G401 (cell line): ENCODE measurements at regions not wholly inside any gene's neighbourhood (a gene's known extent, or its start where the extent isn't known, plus 50 kb on each side); places are given as distances from the start of the nearest gene placed in this dataset.

Source experiments
- DNase-seq: peaks from one replicate; pipeline ENCODE4 v3.0.0-alpha.2; 2015; ENCODE audit warnings: low spot score
- in situ Hi-C: cut with HindIII; loops from 2 replicates; pipeline ENCODE4 v1.10.0; 2016; ENCODE audit warnings: low sequenced_read_pairs, mixed read lengths

GRCh38 chr6:81216668-81217067 is 535.8 kb downstream of the TENT5A start:
- in situ Hi-C loops, result no loop called here

GRCh38 chr6:81215092-81215432 is 537.4 kb downstream of the TENT5A start:
- DNase-seq, result no peak
- in situ Hi-C loops, result no loop called here

More at GRCh38 chr6:81216668-81217067, 535.8 kb downstream of the TENT5A start:
- no peak for DNase-seq

GRCh38 chr6:81214414-81215091 is 537.9 kb downstream of the TENT5A start:
- no peak for DNase-seq
- in situ Hi-C loops, result no loop called here

DNA sequence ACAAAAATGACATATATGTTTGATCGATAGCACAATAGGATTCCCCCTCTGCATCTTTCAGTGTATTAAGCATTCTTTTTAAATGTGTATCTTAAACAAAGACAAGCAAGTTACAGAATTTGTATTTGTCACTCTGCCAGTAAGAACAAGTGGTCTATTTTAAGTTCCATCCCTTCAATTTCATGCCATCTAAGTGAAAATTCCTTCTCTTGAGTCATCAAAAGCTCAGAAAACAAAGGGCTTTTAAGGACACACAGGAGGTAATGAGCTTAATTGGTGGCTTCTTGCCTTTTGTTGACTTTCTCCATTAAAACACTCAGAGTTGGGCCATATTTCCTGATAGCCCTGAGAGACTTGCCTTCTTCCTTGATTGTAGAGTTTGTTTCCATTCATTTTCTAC is 547.8 kb downstream of the TENT5A start:
- DNase-seq, result no peak
- in situ Hi-C loops, result no loop called here

GRCh38 chr6:81194374-81194773 is 558.1 kb downstream of the TENT5A start:
- in situ Hi-C loops, result no loop called here
- no peak for DNase-seq

- in situ Hi-C loops, result no loop called here
- no peak for DNase-seq
Measured at GRCh38 chr6:81172056-81172740, 580.3 kb downstream of the TENT5A start.

- in situ Hi-C loops, result no loop called here
- no peak for DNase-seq
Measured at GRCh38 chr6:81169166-81169565, 583.3 kb downstream of the TENT5A start.

DNA sequence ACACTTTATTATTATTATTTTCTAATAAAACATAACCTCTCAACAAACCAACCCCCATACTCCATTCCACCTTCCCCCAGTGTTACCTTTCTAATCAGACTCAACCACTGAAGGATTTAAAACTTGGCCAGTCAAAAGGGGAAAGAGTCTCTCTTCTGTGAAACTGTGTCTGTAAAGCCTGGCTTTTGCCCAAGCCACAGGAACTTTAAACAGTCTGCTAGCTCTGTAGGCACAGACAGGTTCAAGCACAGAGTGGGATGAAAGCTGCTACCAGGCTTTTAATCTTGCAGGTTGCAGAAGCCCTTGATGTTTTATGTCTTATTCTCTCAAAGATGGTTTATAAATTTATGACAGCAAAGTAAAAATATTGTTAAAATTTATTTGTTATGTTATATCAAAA is 585.7 kb downstream of the TENT5A start:
- in situ Hi-C loops, result no loop called here
- no peak for DNase-seq

- no peak for DNase-seq
- in situ Hi-C loops, result no loop called here
Measured at GRCh38 chr6:81158956-81159355, 593.5 kb downstream of the TENT5A start.

GRCh38 chr6:81148751-81149150 is 603.7 kb downstream of the TENT5A start:
- no peak for DNase-seq
- in situ Hi-C loops, result no loop called here

- no peak for DNase-seq
- in situ Hi-C loops, result no loop called here
Measured at GRCh38 chr6:81145506-81145905, 607.0 kb downstream of the TENT5A start.

- DNase-seq, result no peak
- in situ Hi-C loops, result no loop called here
Measured at GRCh38 chr6:81144346-81144745, 608.1 kb downstream of the TENT5A start.

DNA sequence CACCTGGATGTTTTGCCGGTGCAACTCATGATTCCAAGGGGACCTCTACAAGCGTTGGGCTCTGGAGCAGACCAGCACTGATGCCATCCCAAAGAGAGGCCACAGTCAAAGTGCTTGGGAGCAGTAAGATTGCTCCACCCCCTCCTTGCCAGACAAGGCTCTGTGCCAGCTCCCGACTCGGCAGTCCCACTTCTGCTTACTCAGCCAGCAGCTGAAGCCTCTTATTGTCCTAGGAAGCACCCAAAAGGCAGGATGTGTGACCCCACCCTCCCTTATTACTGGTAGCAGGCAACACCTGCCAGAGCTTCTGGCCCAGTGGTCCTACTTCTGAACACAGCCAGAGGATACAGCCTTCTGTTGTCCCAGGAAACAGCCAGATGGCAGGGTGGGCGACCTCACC is 614.2 kb downstream of the TENT5A start:
- DNase-seq, result no peak

DNA sequence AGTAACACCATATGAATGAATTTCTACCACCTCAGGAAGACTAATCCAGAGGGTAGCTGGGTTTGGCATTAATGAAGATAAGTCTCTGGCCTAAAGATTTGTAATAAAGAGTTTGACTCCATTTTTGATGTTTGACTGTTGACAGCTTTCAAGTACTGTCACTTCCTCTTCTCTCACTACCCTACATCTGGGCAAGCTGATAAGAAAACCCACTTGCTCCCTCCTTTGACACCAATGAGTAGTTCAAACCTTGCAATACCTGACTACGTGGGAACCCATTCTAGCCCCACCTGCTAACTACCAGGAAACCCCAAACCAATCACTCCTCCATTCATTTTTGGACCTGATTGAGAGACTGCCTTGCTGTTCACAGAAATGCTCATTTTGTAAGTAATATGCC is 621.5 kb downstream of the TENT5A start:
- in situ Hi-C loops, result no loop called here
- no peak for DNase-seq

More for the DNA sequence above, 614.2 kb downstream of the TENT5A start:
- in situ Hi-C loops, result no loop called here

GRCh38 chr6:81130061-81130460 is 622.4 kb downstream of the TENT5A start:
- in situ Hi-C loops, result no loop called here
- no peak for DNase-seq

DNA sequence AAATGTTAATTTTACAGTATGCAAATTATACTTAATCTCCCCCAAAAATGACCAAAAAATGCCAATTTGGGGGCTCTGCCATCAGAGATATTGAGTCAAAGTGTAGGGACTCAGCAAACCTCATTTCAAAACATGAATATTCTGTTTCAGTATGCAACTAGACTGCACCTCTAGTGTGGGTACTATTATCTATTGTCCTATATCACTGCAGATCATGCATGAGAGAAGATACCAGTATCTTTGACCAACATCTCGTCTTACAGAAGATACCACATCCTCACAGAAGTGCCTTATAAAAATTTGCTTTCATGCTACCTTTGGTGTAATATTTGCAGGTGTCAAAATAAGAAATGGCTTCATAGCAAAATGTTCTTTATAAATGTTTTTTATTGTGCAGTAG is 623.8 kb downstream of the TENT5A start:
- in situ Hi-C loops, result no loop called here
- DNase-seq, result no peak

DNA sequence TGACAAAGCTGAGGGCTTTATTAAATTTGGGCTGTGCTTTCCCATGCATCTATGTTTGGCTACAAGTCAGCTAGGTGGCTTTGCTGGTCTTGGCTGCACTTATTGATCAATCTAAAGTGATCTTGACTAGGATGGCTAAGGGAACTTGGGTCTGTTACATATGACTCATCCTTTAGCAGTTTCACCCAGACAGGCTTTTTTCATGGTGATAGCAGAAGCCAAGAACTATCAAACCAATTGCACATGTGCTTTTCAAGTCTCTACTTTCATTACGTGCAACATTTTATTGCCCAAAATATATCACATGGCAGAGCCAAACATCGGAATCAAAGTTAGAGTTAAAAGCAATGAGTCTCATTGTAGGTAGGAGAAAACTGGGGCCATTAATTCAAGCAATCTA is 626.3 kb downstream of the TENT5A start:
- in situ Hi-C loops, result no loop called here
- no peak for DNase-seq

GRCh38 chr6:81120280-81120679 is 632.2 kb downstream of the TENT5A start:
- no peak for DNase-seq
- in situ Hi-C loops, result no loop called here

- DNase-seq, result no peak
- in situ Hi-C loops, result no loop called here
Measured at GRCh38 chr6:81105998-81106397, 646.5 kb downstream of the TENT5A start.

- in situ Hi-C loops, result no loop called here
- no peak for DNase-seq
Measured at GRCh38 chr6:81098109-81098814, 654.2 kb downstream of the TENT5A start.
